22Rv1 (cell line): ENCODE measurements at regions not wholly inside any gene's neighbourhood (a gene's known extent, or its start where the extent isn't known, plus 50 kb on each side); places are given as distances from the start of the nearest gene placed in this dataset.

Experiments
- ZFX ChIP-seq: fragments of 450-650 bp; IDR thresholded peaks from 2 replicates; pipeline ENCODE4 v1.6.1; 2017; ENCODE audit warnings: antibody characterized with exemption, borderline replicate concordance
- TF ChIP-seq, protein P1 (sequence below): fragments of 450-650 bp; IDR thresholded peaks from 2 replicates; pipeline ENCODE4 v1.5.1; 2017; ENCODE audit warnings: mild to moderate bottlenecking

- TF ChIP-seq, protein P1, sequence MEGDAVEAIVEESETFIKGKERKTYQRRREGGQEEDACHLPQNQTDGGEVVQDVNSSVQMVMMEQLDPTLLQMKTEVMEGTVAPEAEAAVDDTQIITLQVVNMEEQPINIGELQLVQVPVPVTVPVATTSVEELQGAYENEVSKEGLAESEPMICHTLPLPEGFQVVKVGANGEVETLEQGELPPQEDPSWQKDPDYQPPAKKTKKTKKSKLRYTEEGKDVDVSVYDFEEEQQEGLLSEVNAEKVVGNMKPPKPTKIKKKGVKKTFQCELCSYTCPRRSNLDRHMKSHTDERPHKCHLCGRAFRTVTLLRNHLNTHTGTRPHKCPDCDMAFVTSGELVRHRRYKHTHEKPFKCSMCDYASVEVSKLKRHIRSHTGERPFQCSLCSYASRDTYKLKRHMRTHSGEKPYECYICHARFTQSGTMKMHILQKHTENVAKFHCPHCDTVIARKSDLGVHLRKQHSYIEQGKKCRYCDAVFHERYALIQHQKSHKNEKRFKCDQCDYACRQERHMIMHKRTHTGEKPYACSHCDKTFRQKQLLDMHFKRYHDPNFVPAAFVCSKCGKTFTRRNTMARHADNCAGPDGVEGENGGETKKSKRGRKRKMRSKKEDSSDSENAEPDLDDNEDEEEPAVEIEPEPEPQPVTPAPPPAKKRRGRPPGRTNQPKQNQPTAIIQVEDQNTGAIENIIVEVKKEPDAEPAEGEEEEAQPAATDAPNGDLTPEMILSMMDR: no peak
- TF ChIP-seq ZFX: no peak
Observed at GRCh38 chr2:228545041-228545747, 363.7 kb upstream of the SPHKAP start.
